ENCODE measurements at regions not wholly inside any gene's neighbourhood (a gene's known extent, or its start where the extent isn't known, plus 50 kb on each side); places are given as distances from the start of the nearest gene placed in this dataset.

- TF ChIP-seq CTCF (IDR thresholded peaks at IDR 0.05; ENCODE audit: insufficient read depth, low read length, poor library complexity, severe bottlenecking), result no peak
- TF ChIP-seq EZH2phosphoT487 (conservative IDR thresholded peaks at IDR 0.05; ENCODE audit: low read length), result no peak
Observed at GRCh38 chr12:23025372-23026016, 400.5 kb downstream of the ETNK1 start.
